Peyer's patch (tissue), 4 donors: ENCODE measurements at regions not wholly inside any gene's neighbourhood (a gene's known extent, or its start where the extent isn't known, plus 50 kb on each side); places are given as distances from the start of the nearest gene placed in this dataset.

Experiments used
- DNase-seq, 3 donors: peaks; one replicate each; pipeline ENCODE4 v3.0.0-alpha.2; 2017 to 2019
- H3K27ac ChIP-seq, 4 donors: fragments of 200-600 bp; sonication (generic); one replicate each; pipeline ENCODE4 v1.5.1; 2016 to 2019
- H3K27me3 ChIP-seq, 2 donors: fragments of 200-600 bp; sonication (generic); one replicate each; pipeline ENCODE4 v1.5.1; 2019
- H3K36me3 ChIP-seq, 3 donors: fragments of 200-600 bp; sonication (generic); one replicate each; pipeline ENCODE4 v1.5.1; 2016 to 2019
- H3K4me1 ChIP-seq, 4 donors: fragments of 200-600 bp; sonication (generic); one replicate each; pipeline ENCODE4 v1.5.1; 2016 to 2019
- H3K4me3 ChIP-seq, 4 donors: fragments of 200-600 bp; sonication (generic); 1 replicate in 3 of 4; 2 replicates in 1 of 4; pipeline ENCODE4 v1.5.1; 2016 to 2019; ENCODE audit warnings: mild to moderate bottlenecking in 1 of 4
- H3K9me3 ChIP-seq, 4 donors: fragments of 200-600 bp; sonication (generic); one replicate each; pipeline ENCODE4 v1.5.1; 2016 to 2019; ENCODE audit warnings: mild to moderate bottlenecking in 1 of 4
- CTCF ChIP-seq, 6 experiments: fragments of 450-650 bp in 4 of 6; fragments of 200-600 bp in 2 of 6; sonication (generic) in 1 of 6; IDR thresholded peaks; one replicate each; pipeline ENCODE4 v1.5.1; 2017 to 2019; ENCODE audit warnings: antibody characterized with exemption in 6 of 6, mild to moderate bottlenecking in 3 of 6, moderate library complexity in 1 of 6
- POLR2A ChIP-seq, 2 donors: fragments of 450-650 bp; IDR thresholded peaks; one replicate each; pipeline ENCODE4 v1.5.1; 2017; ENCODE audit warnings: antibody characterized with exemption in 2 of 2, mild to moderate bottlenecking in 2 of 2, moderate library complexity in 2 of 2

- Histone ChIP-seq H3K36me3 (no peaks in the 10 kb centered on the region), H3K27me3 (no peaks in the 10 kb centered on the region), H3K27ac (no peak overlapping the region), H3K9me3 (no peaks in the 10 kb centered on the region), H3K4me1 (no peaks in the 10 kb centered on the region), H3K4me3 (no peak overlapping the region)
- no peak for TF ChIP-seq POLR2A (IDR thresholded peaks at IDR 0.05)
- no peak for DNase-seq
Measured at GRCh38 chrY:19856474-19857135, 112.1 kb upstream of the KDM5D start.

GRCh38 chrY:19842972-19843371 lies 98.4 kb upstream of the KDM5D start:
- H3K9me3 ChIP-seq: no peaks in the 10 kb centered on the region
- no peak overlapping the region for H3K4me3 ChIP-seq

GRCh38 chrY:19824136-19824535 lies 79.6 kb upstream of the KDM5D start:
- Histone ChIP-seq H3K4me3 (no peak overlapping the region), H3K4me1 (no peaks in the 10 kb centered on the region), H3K9me3 (no peaks in the 10 kb centered on the region), H3K36me3 (no peaks in the 10 kb centered on the region), H3K27me3 (no peaks in the 10 kb centered on the region), H3K27ac (no peak overlapping the region)
- TF ChIP-seq POLR2A (IDR thresholded peaks at IDR 0.05) (no peak), CTCF (IDR thresholded peaks at IDR 0.05) (no peak)
- no peak for DNase-seq

More at GRCh38 chrY:19842972-19843371, 98.4 kb upstream of the KDM5D start:
- DNase-seq: no peak
- H3K27me3 ChIP-seq: no peaks in the 10 kb centered on the region
- no peaks in the 10 kb centered on the region for H3K36me3 ChIP-seq
- TF ChIP-seq CTCF (IDR thresholded peaks at IDR 0.05): no peak
- no peak for TF ChIP-seq POLR2A (IDR thresholded peaks at IDR 0.05)
- H3K4me1 ChIP-seq: no peaks in the 10 kb centered on the region
- H3K27ac ChIP-seq: no peak overlapping the region

GRCh38 chrY:19818546-19818945 lies 74.0 kb upstream of the KDM5D start:
- H3K36me3 ChIP-seq: no peaks in the 10 kb centered on the region
- H3K4me1 ChIP-seq: no peaks in the 10 kb centered on the region
- DNase-seq: no peak
- H3K4me3 ChIP-seq: no peak overlapping the region
- H3K9me3 ChIP-seq: no peaks in the 10 kb centered on the region
- TF ChIP-seq CTCF (IDR thresholded peaks at IDR 0.05) (no peak), POLR2A (IDR thresholded peaks at IDR 0.05) (no peak)
- no peak overlapping the region for H3K27ac ChIP-seq
- H3K27me3 ChIP-seq: no peaks in the 10 kb centered on the region

GRCh38 chrY:19816920-19817319 lies 72.4 kb upstream of the KDM5D start:
- no peak for DNase-seq
- Histone ChIP-seq H3K36me3 (no peaks in the 10 kb centered on the region), H3K27ac (no peak overlapping the region), H3K4me1 (no peaks in the 10 kb centered on the region), H3K4me3 (no peak overlapping the region), H3K27me3 (no peaks in the 10 kb centered on the region), H3K9me3 (no peaks in the 10 kb centered on the region)
- TF ChIP-seq POLR2A (IDR thresholded peaks at IDR 0.05): no peak
- peak in 1 of 6 experiments; percentile 9 for TF ChIP-seq CTCF (IDR thresholded peaks at IDR 0.05)

GRCh38 chrY:19816053-19816823 lies 71.7 kb upstream of the KDM5D start:
- Histone ChIP-seq H3K36me3 (no peaks in the 10 kb centered on the region), H3K27me3 (no peaks in the 10 kb centered on the region), H3K4me1 (no peaks in the 10 kb centered on the region), H3K9me3 (no peaks in the 10 kb centered on the region), H3K27ac (no peak overlapping the region), H3K4me3 (no peak overlapping the region)
- no peak for TF ChIP-seq POLR2A (IDR thresholded peaks at IDR 0.05)
- DNase-seq: no peak
